Activated CD4-positive, alpha-beta T cell treated with anti-CD3 and anti-CD28 coated beads, Interleukin-2, amount 50 U/mL, for 24 hours (primary cell): ENCODE measurements at regions not wholly inside any gene's neighbourhood (a gene's known extent, or its start where the extent isn't known, plus 50 kb on each side); places are given as distances from the start of the nearest gene placed in this dataset.
"Not testable (repeated sequence)": the region's sequence is repeated elsewhere in the genome, so short reads cannot be mapped to it uniquely, and the experiment has no call there.

Experiments
- DNase-seq, 2 donors: peaks; one replicate each; pipeline ENCODE4 v3.0.0-alpha.2; 2020; ENCODE audit warnings: low read depth in 1 of 2, low spot score in 1 of 2

GRCh38 chr3:174444391-174444790 lies 414.7 kb upstream of the NAALADL2 start:
- DNase-seq, result no peak

DNA sequence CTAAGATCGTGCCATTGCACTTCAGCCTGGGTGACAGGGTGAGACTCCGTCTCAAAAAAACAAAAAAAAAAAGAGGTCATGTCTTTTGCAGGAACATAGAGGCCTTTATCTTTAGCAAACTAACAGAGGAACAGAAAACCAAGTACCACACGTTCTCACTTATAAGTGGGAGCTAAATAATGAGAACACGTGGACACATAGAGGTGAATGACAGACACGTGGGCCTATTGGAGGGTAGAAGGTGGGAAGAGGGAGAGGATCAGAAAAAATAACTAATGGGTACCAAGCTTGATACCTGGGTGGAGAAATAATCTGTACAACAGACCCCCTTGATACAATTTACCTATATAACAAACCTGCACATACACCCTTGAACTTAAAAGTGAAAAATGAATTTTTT lies 401.4 kb upstream of the NAALADL2 start:
- DNase-seq, result no peak

- no peak for DNase-seq
These were observed 398.3 kb upstream of the NAALADL2 start for GRCh38 chr3:174460831-174461230.

DNA sequence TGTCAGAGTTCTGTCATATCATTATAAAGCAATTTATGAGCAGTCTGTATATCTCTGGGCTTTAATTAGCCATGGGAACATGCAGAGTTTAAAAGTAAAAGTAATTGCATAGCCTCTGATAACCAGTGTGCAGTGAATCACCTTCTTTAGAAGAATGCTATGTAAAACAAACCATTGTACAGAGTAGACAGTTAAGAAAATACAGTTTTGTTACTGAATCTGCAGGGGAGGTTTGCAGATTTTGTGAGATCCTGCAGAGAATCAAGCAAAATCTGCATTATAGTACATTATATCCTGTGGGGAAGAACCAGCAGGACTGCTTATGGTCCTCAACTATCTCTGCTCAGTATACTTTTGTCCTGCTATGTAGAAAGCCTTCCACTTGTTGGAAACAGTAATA lies 396.2 kb upstream of the NAALADL2 start:
- DNase-seq, result no peak

GRCh38 chr3:174465177-174465576 lies 394.0 kb upstream of the NAALADL2 start:
- DNase-seq, result no peak

- DNase-seq, result no peak
These were observed 392.6 kb upstream of the NAALADL2 start for GRCh38 chr3:174466471-174467054.

GRCh38 chr3:174477491-174477890 lies 381.6 kb upstream of the NAALADL2 start:
- no peak for DNase-seq

DNA sequence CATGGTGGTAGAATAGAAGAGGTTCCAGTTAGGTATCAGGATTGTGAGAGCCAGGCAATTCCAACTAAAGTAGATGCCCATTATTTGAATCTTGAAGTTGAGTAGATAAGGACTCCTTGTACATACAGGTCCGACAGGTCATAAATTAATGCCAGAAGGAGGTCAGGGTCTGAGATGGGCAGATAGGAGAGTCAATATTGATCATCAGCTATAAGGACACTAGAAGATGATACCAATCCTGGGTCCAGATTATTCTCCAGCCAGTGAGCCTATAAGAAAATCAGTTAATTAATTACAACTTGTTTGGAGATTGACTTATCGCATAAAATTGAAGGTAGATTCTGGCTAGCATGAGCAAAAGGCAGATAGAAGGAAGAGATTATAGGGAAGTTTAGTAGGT lies 378.4 kb upstream of the NAALADL2 start:
- no peak for DNase-seq

- DNase-seq, result no peak
These were observed 376.6 kb upstream of the NAALADL2 start for GRCh38 chr3:174482541-174482940.

DNA sequence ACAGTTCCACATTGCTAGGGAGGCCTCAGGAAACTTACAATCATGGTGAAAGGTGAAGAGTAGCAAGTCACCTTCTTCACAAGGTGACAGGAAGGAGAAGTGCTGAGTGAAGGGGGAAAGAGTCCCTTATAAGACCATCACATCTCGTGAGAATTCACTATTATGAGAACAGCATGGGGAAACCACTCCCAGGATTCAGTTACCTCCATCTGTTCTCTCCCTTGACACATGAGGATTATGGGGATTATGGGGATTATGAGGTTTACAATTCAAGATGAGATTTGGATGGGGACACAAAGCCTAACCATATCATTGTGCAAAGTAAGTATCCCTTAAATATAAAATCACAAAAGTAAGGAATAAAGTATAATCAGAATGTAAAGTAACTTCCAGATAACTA lies 375.9 kb upstream of the NAALADL2 start:
- DNase-seq, result no peak

GRCh38 chr3:174483856-174484255 lies 375.3 kb upstream of the NAALADL2 start:
- DNase-seq, result not testable (repeated sequence)

DNA sequence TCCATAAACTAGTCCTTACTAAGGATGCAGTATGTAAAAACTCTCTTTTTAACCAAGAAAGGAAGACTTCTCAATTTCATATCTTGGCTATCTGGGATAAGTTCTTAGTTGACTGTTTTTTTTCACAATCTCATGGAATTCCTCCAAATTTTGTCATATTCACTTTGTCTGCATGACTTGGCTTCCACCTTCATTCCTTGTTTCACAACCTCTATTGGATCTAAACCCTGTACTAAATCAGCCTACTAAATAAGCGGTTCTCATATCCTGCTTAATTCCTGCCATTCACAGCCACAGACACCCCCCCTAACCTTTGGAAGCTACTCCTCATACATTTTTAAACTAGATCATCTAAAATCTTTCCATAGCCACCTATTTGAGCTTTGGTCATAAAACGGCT lies 370.6 kb upstream of the NAALADL2 start:
- DNase-seq, result no peak

- no peak for DNase-seq
These were observed 363.8 kb upstream of the NAALADL2 start for GRCh38 chr3:174495311-174495710.

GRCh38 chr3:174495928-174496327 lies 363.2 kb upstream of the NAALADL2 start:
- DNase-seq, result no peak

GRCh38 chr3:174498638-174499037 lies 360.5 kb upstream of the NAALADL2 start:
- no peak for DNase-seq

DNA sequence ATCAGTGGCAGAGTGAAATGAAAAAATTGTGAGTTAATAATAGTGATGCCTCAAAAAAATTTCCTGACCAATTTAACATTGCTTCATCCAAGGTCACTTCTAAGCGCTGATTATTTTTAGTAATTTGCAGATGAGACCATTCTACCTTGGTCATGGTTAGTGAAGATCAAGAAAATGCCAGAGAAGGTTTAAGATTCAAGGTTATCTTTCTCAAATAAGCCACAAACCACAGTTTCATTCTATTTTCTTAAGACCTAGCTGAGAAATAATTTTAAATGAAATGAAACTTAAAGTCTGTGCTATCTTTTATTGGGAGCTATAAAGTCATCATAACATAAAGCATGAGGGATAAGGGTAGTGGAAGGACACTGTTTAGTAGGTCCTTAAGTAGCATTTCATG lies 353.9 kb upstream of the NAALADL2 start:
- DNase-seq, result no peak

- DNase-seq, result no peak
These were observed 334.9 kb upstream of the NAALADL2 start for GRCh38 chr3:174524203-174524602.

GRCh38 chr3:174529298-174529697 lies 329.8 kb upstream of the NAALADL2 start:
- no peak for DNase-seq

- no peak for DNase-seq
These were observed 327.7 kb upstream of the NAALADL2 start for GRCh38 chr3:174531262-174531982.

GRCh38 chr3:174532216-174532615 lies 326.9 kb upstream of the NAALADL2 start:
- no peak for DNase-seq

GRCh38 chr3:174532776-174533175 lies 326.4 kb upstream of the NAALADL2 start:
- no peak for DNase-seq

GRCh38 chr3:174533286-174533685 lies 325.8 kb upstream of the NAALADL2 start:
- no peak for DNase-seq

- DNase-seq, result no peak
These were observed 322.8 kb upstream of the NAALADL2 start for GRCh38 chr3:174536319-174536718.
